Spleen (tissue), 11 donors: ENCODE measurements at regions not wholly inside any gene's neighbourhood (a gene's known extent, or its start where the extent isn't known, plus 50 kb on each side); places are given as distances from the start of the nearest gene placed in this dataset.

ENCODE experiments used
- DNase-seq: peaks from one replicate; pipeline ENCODE4 v3.0.0-alpha.2; 2020
- H3K27ac ChIP-seq, 8 donors: fragments of 200-600 bp; sonication (generic) in 7 of 8; 1 replicate in 4 of 8; 2 replicates in 4 of 8; pipeline versions ENCODE4 v1.5.0 to v1.8.0; 2016 to 2021; ENCODE audit warnings: inconsistent platforms in 4 of 8, mild to moderate bottlenecking in 4 of 8, moderate library complexity in 1 of 8
- H3K27me3 ChIP-seq, 7 donors: fragments of 200-600 bp; sonication (generic) in 6 of 7; replicated peaks in 1 of 7; 1 replicate in 4 of 7; 2 replicates in 3 of 7; pipeline versions ENCODE4 v1.5.0 to v1.8.0; 2016 to 2021; ENCODE audit warnings: inconsistent platforms in 3 of 7, mild to moderate bottlenecking in 1 of 7
- H3K36me3 ChIP-seq, 6 donors: fragments of 200-600 bp; sonication (generic) in 5 of 6; 1 replicate in 4 of 6; 2 replicates in 2 of 6; pipeline versions ENCODE4 v1.5.0 to v1.8.0; 2016 to 2021; ENCODE audit warnings: inconsistent platforms in 2 of 6
- H3K4me1 ChIP-seq, 6 donors: fragments of 200-600 bp; sonication (generic) in 5 of 6; 1 replicate in 3 of 6; 2 replicates in 3 of 6; pipeline versions ENCODE4 v1.5.0 to v1.8.0; 2016 to 2021; ENCODE audit warnings: inconsistent platforms in 3 of 6
- H3K4me3 ChIP-seq, 8 donors: fragments of 200-600 bp; sonication (generic) in 7 of 8; 1 replicate in 4 of 8; 2 replicates in 4 of 8; pipeline versions ENCODE4 v1.5.0 to v1.8.0; 2016 to 2021; ENCODE audit warnings: inconsistent platforms in 4 of 8, mild to moderate bottlenecking in 4 of 8, moderate library complexity in 2 of 8
- H3K9me3 ChIP-seq, 8 donors: fragments of 200-600 bp; sonication (generic) in 7 of 8; 1 replicate in 4 of 8; 2 replicates in 4 of 8; pipeline versions ENCODE4 v1.5.0 to v1.8.0; 2016 to 2021; ENCODE audit warnings: inconsistent platforms in 4 of 8
- CTCF ChIP-seq, 11 experiments: fragments of 200-600 bp in 7 of 11; fragments of 450-650 bp in 4 of 11; sonication (generic) in 4 of 11; IDR thresholded peaks in 8 of 11; conservative IDR thresholded peaks in 3 of 11; 1 replicate in 7 of 11; 2 replicates in 4 of 11; pipeline versions ENCODE4 v1.4.0 to v1.8.0; 2016 to 2021; ENCODE audit warnings: antibody characterized with exemption in 11 of 11, inconsistent platforms in 4 of 11, mild to moderate bottlenecking in 1 of 11
- POLR2A ChIP-seq, 3 donors: fragments of 450-650 bp; IDR thresholded peaks; one replicate each; pipeline ENCODE4 v1.5.1; 2017; ENCODE audit warnings: antibody characterized with exemption in 3 of 3, mild to moderate bottlenecking in 1 of 3
- POLR2AphosphoS5 ChIP-seq, 3 donors: sonication (generic); formaldehyde crosslinking; IDR thresholded peaks; one replicate each; pipeline ENCODE4 v1.5.1; 2017; ENCODE audit warnings: antibody characterized with exemption in 3 of 3
- WGBS, 5 donors: extraction: QIAGEN DNeasy Blood & Tissue Kit in 3 of 5; methylation state at CpG; one replicate each; pipeline versions ENCODE4 v1.1.5 to v1.1.7; 2013 to 2018; 5-methylcytosine and 5-hydroxymethylcytosine counted together
- intact Hi-C: fragments of 100-400 bp; cut with DNase I; formaldehyde crosslinking; loops from one replicate; pipeline ENCODE4 v1.15.0; 2023; ENCODE audit warnings: low total_unique reads
- donor health status: healthy with polysubstance abuse.
- donor health status: DM: no; HTN: no; CAD: no; lungs with moderate emphysema.
- donor health status: DM: no; HTN: no; CAD: no.
- donor health status: Bipolar disorder and iron deficiency.
- donor health status: healthy.
- donor health status: DM: no; HTN: no; CAD: no.
- donor health status: DM: yes; HTN: yes; CAD: no.

GRCh38 chr4:100880011-100880410 is 362.2 kb upstream of the EMCN start:
- TF ChIP-seq CTCF (IDR thresholded peaks at IDR 0.05 in 8 of 11, conservative IDR thresholded peaks at IDR 0.05 in 3 of 11) (no peak), POLR2AphosphoS5 (IDR thresholded peaks at IDR 0.05) (no peak), POLR2A (IDR thresholded peaks at IDR 0.05) (no peak)
- no peak for DNase-seq
- peaks cover 0 to 7% (median 3%) of the 10 kb centered on the region in 8 donors for H3K9me3 ChIP-seq
- H3K27me3 ChIP-seq, result no peaks in the 10 kb centered on the region
- no peak overlapping the region for H3K27ac ChIP-seq
- no peaks in the 10 kb centered on the region for H3K4me1 ChIP-seq
- no peak overlapping the region for H3K4me3 ChIP-seq
- H3K36me3 ChIP-seq, result no peaks in the 10 kb centered on the region
- WGBS, 5 donors, result 85 to 100% (median 89%) methylated on average over 1 of the region's 1 CpG
- intact Hi-C loops, result no loop called here

- WGBS, 5 donors, result 86 to 100% (median 94%) methylated on average over 1 of the region's 1 CpG
- Histone ChIP-seq H3K36me3 (no peaks in the 10 kb centered on the region), H3K27ac (no peak overlapping the region), H3K4me3 (no peak overlapping the region), H3K9me3 (peaks cover 0 to 2% (median 0%) of the 10 kb centered on the region in 8 donors), H3K4me1 (no peaks in the 10 kb centered on the region), H3K27me3 (no peaks in the 10 kb centered on the region)
- TF ChIP-seq POLR2A (IDR thresholded peaks at IDR 0.05), result no peak
- no peak for TF ChIP-seq CTCF (IDR thresholded peaks at IDR 0.05 in 8 of 11, conservative IDR thresholded peaks at IDR 0.05 in 3 of 11)
- TF ChIP-seq POLR2AphosphoS5 (IDR thresholded peaks at IDR 0.05), result no peak
- no peak for DNase-seq
- intact Hi-C loops, result no loop called here
These were observed 361.6 kb upstream of the EMCN start for GRCh38 chr4:100879471-100879870.

DNA sequence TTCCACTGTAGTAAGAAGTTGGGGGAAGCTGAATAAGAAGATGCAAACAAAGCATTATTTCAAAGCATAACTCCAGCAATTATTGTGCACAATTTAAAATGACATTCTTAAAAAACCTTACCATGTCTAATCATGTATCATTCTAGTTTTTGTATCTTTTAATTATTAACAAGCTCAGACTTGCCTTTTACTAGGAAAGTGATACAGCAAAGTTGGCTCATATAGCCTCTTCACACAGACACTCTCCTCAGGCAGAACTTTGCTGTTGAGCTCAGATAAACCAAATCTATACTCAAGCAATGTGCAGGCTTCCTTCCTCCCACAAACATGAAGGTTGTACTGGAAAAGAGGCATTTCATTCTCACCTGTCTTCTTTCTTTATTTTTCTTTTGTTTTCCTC is 358.7 kb upstream of the EMCN start:
- H3K4me3 ChIP-seq, result no peak overlapping the region
- TF ChIP-seq CTCF (IDR thresholded peaks at IDR 0.05 in 8 of 11, conservative IDR thresholded peaks at IDR 0.05 in 3 of 11) (no peak), POLR2AphosphoS5 (IDR thresholded peaks at IDR 0.05) (no peak), POLR2A (IDR thresholded peaks at IDR 0.05) (no peak)

GRCh38 chr4:100875296-100876068 is 357.7 kb upstream of the EMCN start:
- WGBS, 5 donors, result 88 to 91% (median 90%) methylated on average over 4 of the region's 4 CpGs
- DNase-seq, result no peak
- intact Hi-C loops, result no loop called here
- H3K36me3 ChIP-seq, result no peaks in the 10 kb centered on the region
- H3K4me1 ChIP-seq, result no peaks in the 10 kb centered on the region
- H3K4me3 ChIP-seq, result no peak overlapping the region
- no peaks in the 10 kb centered on the region for H3K27me3 ChIP-seq
- TF ChIP-seq POLR2A (IDR thresholded peaks at IDR 0.05), result no peak
- no peak for TF ChIP-seq CTCF (IDR thresholded peaks at IDR 0.05 in 8 of 11, conservative IDR thresholded peaks at IDR 0.05 in 3 of 11)
- TF ChIP-seq POLR2AphosphoS5 (IDR thresholded peaks at IDR 0.05), result no peak
- no peaks in the 10 kb centered on the region for H3K9me3 ChIP-seq
- H3K27ac ChIP-seq, result no peak overlapping the region

More for the DNA sequence above, 358.7 kb upstream of the EMCN start:
- no peaks in the 10 kb centered on the region for H3K9me3 ChIP-seq
- intact Hi-C loops, result no loop called here
- no peaks in the 10 kb centered on the region for H3K36me3 ChIP-seq
- no peaks in the 10 kb centered on the region for H3K4me1 ChIP-seq
- H3K27me3 ChIP-seq, result no peaks in the 10 kb centered on the region
- no peak overlapping the region for H3K27ac ChIP-seq
- DNase-seq, result no peak
